ENCODE measurements at regions not wholly inside any gene's neighbourhood (a gene's known extent, or its start where the extent isn't known, plus 50 kb on each side); places are given as distances from the start of the nearest gene placed in this dataset.
"Not testable (repeated sequence)": the region's sequence is repeated elsewhere in the genome, so short reads cannot be mapped to it uniquely, and the experiment has no call there.

DNA sequence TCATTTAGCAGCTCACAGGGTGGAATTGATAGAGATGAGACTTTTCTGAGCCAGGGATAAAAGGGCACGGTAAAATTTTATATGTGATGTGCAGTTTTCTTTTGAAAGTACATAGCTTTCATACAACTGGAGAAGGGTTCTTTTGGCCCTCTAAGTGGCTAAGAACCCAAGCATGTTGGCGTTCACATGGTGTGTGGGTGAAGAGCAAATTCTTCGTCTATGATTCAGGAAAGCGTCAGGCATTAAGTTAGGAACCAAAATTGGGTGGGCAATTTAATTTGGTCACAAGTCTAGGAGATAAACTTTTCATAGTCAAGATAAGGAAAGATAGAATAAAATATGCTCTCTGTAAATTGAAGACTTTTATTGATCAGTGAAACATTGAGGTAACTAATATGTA lies 153.9 kb downstream of the UTRN start:
- DNase-seq: no peak
- CTCF ChIA-PET: no interaction called here
- no TSS peak for BruUV-seq (replicated peaks)
- Mint-ChIP-seq H3K36me3 (ENCODE audit: insufficient read depth, unreplicated experiment) (peaks cover 34% of the 10 kb centered on the region), H3K27me3 (ENCODE audit: unreplicated experiment) (no peaks in the 10 kb centered on the region), H3K9me3 (ENCODE audit: low read depth, unreplicated experiment) (peaks cover 5% of the 10 kb centered on the region), H3K4me3 (ENCODE audit: low read depth, unreplicated experiment) (no peak overlapping the region), H3K27ac (ENCODE audit: unreplicated experiment) (no peak overlapping the region), H3K4me1 (ENCODE audit: low read depth, unreplicated experiment) (peaks cover 9% of the 10 kb centered on the region)
- TF ChIP-seq, protein P1, sequence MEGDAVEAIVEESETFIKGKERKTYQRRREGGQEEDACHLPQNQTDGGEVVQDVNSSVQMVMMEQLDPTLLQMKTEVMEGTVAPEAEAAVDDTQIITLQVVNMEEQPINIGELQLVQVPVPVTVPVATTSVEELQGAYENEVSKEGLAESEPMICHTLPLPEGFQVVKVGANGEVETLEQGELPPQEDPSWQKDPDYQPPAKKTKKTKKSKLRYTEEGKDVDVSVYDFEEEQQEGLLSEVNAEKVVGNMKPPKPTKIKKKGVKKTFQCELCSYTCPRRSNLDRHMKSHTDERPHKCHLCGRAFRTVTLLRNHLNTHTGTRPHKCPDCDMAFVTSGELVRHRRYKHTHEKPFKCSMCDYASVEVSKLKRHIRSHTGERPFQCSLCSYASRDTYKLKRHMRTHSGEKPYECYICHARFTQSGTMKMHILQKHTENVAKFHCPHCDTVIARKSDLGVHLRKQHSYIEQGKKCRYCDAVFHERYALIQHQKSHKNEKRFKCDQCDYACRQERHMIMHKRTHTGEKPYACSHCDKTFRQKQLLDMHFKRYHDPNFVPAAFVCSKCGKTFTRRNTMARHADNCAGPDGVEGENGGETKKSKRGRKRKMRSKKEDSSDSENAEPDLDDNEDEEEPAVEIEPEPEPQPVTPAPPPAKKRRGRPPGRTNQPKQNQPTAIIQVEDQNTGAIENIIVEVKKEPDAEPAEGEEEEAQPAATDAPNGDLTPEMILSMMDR (IDR thresholded peaks at IDR 0.05; ENCODE audit: unreplicated experiment): no peak
- intact Hi-C loops (cut with micrococcal nuclease; ENCODE audit: unreplicated experiment): no loop called here

DNA sequence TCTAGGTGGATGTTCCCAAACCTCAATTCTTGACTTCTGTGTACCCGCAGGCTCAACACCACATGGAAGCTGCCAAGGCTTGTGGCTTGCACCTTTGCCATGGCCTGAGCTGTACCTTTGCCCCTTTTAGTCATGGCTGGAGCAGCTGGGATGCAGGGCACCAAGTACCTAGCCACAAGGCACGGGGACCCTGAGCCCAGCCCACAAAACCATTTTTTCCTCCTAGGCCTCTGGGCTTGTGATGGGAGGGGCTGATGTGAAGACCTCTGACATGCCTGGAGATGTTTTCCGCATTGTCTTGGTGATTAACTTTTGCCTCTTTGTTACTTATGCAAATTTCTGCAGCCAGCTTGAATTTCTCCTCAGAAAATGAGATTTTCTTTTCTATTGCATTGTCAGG lies 156.7 kb downstream of the UTRN start:
- DNase-seq; BruUV-seq (replicated peaks); H3K27ac Mint-ChIP-seq (ENCODE audit: unreplicated experiment); H3K27me3 Mint-ChIP-seq (ENCODE audit: unreplicated experiment); H3K4me3 Mint-ChIP-seq (ENCODE audit: low read depth, unreplicated experiment); intact Hi-C loops (cut with micrococcal nuclease; ENCODE audit: unreplicated experiment); H3K9me3 Mint-ChIP-seq (ENCODE audit: low read depth, unreplicated experiment); CTCF ChIA-PET; H3K4me1 Mint-ChIP-seq (ENCODE audit: low read depth, unreplicated experiment): not testable (repeated sequence)
- peaks cover 29% of the 10 kb centered on the region for H3K36me3 Mint-ChIP-seq (ENCODE audit: insufficient read depth, unreplicated experiment)

DNA sequence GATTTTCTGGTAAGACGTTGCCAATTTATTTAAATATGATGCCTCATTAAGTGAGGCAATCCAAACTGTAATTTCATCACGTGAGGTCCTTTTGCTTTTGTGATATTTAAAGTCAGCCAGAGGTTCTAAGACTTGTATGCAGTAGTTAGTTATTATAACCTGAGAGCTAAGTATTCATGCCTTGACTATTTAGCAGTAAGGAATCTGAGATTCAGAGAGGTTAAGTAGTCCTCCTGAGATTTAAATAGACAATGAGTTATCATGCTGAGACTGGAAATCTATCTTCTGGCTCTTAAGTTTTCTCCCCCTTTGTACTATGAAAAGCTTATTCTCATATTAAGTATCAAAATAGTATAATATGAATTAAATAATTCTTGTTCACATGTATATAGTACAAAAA lies 158.0 kb downstream of the UTRN start:
- BruUV-seq (replicated peaks): no TSS peak
- DNase-seq: no peak
- Mint-ChIP-seq H3K4me3 (ENCODE audit: low read depth, unreplicated experiment) (no peak overlapping the region), H3K27me3 (ENCODE audit: unreplicated experiment) (no peaks in the 10 kb centered on the region), H3K9me3 (ENCODE audit: low read depth, unreplicated experiment) (peaks cover 5% of the 10 kb centered on the region), H3K36me3 (ENCODE audit: insufficient read depth, unreplicated experiment) (peaks cover 27% of the 10 kb centered on the region), H3K4me1 (ENCODE audit: low read depth, unreplicated experiment) (no peaks in the 10 kb centered on the region), H3K27ac (ENCODE audit: unreplicated experiment) (no peak overlapping the region)
- intact Hi-C loops (cut with micrococcal nuclease; ENCODE audit: unreplicated experiment): no loop called here
- TF ChIP-seq, protein P1 (IDR thresholded peaks at IDR 0.05; ENCODE audit: unreplicated experiment): no peak
- CTCF ChIA-PET: interaction anchor here (0.6 kb wide), 1 partner anchor 63 kb away, joined by 3 read pairs; no protein-coding TSS in a partner anchor

DNA sequence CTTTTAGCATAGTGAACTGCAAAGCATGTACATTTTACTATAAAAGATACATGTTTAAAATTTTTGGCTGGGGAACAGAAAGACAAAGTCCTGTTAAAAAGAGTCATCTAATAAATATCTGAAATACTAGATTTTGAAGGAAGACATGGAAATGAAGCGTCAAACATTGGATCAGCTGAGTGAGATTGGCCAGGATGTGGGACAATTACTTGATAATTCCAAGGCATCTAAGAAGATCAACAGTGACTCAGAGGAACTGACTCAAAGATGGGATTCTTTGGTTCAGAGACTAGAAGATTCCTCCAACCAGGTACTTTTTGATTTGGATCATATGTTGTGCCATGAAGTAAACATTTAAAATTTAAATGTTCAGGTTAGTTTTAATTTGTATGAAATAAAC lies 162.3 kb downstream of the UTRN start:
- intact Hi-C loops (cut with micrococcal nuclease; ENCODE audit: unreplicated experiment): no loop called here
- Mint-ChIP-seq H3K27me3 (ENCODE audit: unreplicated experiment) (no peaks in the 10 kb centered on the region), H3K36me3 (ENCODE audit: insufficient read depth, unreplicated experiment) (peaks cover 5% of the 10 kb centered on the region), H3K27ac (ENCODE audit: unreplicated experiment) (no peak overlapping the region), H3K9me3 (ENCODE audit: low read depth, unreplicated experiment) (no peaks in the 10 kb centered on the region), H3K4me1 (ENCODE audit: low read depth, unreplicated experiment) (no peaks in the 10 kb centered on the region), H3K4me3 (ENCODE audit: low read depth, unreplicated experiment) (no peak overlapping the region)
- CTCF ChIA-PET: no interaction called here
- TF ChIP-seq, protein P1 (IDR thresholded peaks at IDR 0.05; ENCODE audit: unreplicated experiment): no peak
- no peak for DNase-seq
- BruUV-seq (replicated peaks): no TSS peak

DNA sequence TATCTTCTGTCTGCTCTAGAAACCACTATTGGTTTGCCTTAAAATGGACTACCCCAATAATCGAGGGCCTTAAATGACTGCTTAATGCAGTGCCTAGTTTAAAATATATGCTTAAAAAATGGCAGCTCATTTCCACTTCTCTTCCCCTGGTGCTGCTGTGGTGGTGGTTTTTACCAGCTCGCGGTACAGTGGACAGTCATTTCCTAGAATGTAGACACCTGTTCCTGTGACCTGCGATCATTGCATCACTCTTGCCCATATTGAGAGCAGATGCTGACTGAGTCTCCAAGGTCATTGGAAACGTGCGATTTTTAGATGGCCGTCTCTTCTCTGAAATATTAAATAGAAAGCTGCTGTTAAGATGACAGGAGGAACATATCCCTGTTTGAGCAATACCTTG lies 164.1 kb downstream of the UTRN start:
- H3K9me3 Mint-ChIP-seq (ENCODE audit: low read depth, unreplicated experiment): no peaks in the 10 kb centered on the region
- no peaks in the 10 kb centered on the region for H3K4me1 Mint-ChIP-seq (ENCODE audit: low read depth, unreplicated experiment)
- peaks cover 5% of the 10 kb centered on the region for H3K36me3 Mint-ChIP-seq (ENCODE audit: insufficient read depth, unreplicated experiment)
- intact Hi-C loops (cut with micrococcal nuclease; ENCODE audit: unreplicated experiment): no loop called here
- CTCF ChIA-PET: interaction anchor here (0.5 kb wide), 1 partner anchor 128 kb away, joined by 6 read pairs; no protein-coding TSS in a partner anchor
- no peaks in the 10 kb centered on the region for H3K27me3 Mint-ChIP-seq (ENCODE audit: unreplicated experiment)
- TF ChIP-seq, protein P1 (IDR thresholded peaks at IDR 0.05; ENCODE audit: unreplicated experiment): no peak
- H3K27ac Mint-ChIP-seq (ENCODE audit: unreplicated experiment): no peak overlapping the region
- H3K4me3 Mint-ChIP-seq (ENCODE audit: low read depth, unreplicated experiment): no peak overlapping the region
- no TSS peak for BruUV-seq (replicated peaks)
- DNase-seq: no peak
